IMR-90 (cell line): ENCODE measurements at regions not wholly inside any gene's neighbourhood (a gene's known extent, or its start where the extent isn't known, plus 50 kb on each side); places are given as distances from the start of the nearest gene placed in this dataset.
A peak's percentile ranks its signal among the peaks of the same experiment; 100 is the strongest.

Source experiments
- ATAC-seq: fragments of 200-7000 bp; cut with Tn5 transposase; 2 replicates; pipeline ENCODE4 v1.9.1; 2020; ENCODE audit warnings: low read depth, mild to moderate bottlenecking, moderate library complexity
- BruUV-seq: library from RNA; stranded (reverse); fragments of 400-500 nt; replicated peaks from 2 replicates; lab custom pipeline; 2021; lab: Mats Ljungman, UMichigan
- CTCF ChIA-PET: fragments of 300-600 bp; formaldehyde crosslinking; extraction: SDS; loops from one replicate; lab custom pipeline; 2021; ENCODE audit warnings: antibody characterized with exemption; lab: Yijun Ruan, JAX
- POLR2A ChIA-PET: fragments of 300-600 bp; sonication (Branson Sonifier 250); formaldehyde crosslinking; loops from one replicate; lab custom pipeline; 2022; ENCODE audit warnings: antibody characterized with exemption; ENCODE audit not compliant: unreplicated experiment; lab: Charles Lee
- DNase-seq: peaks from one replicate; pipeline ENCODE4 v3.0.0; 2013
- H2AFZ ChIP-seq: replicated peaks from 2 replicates; pipeline ENCODE3; 2013; ENCODE audit warnings: low read length, mild to moderate bottlenecking; ENCODE audit not compliant: poor library complexity
- H2AK5ac ChIP-seq: 2 replicates; pipeline ENCODE4 v1.6.1; 2013; ENCODE audit warnings: low read depth, low read length, inconsistent platforms
- H2AK9ac ChIP-seq: replicated peaks from 2 replicates; pipeline ENCODE3; 2013; ENCODE audit warnings: mild to moderate bottlenecking, low read depth, low read length, moderate library complexity; ENCODE audit not compliant: poor library complexity
- H2BK120ac ChIP-seq: 2 replicates; pipeline ENCODE4 v1.6.1; 2013; ENCODE audit warnings: low read depth, low read length, inconsistent platforms
- H2BK15ac ChIP-seq: 3 replicates; pipeline ENCODE4 v1.6.1; 2013; ENCODE audit warnings: low read depth, low read length, inconsistent platforms
- H2BK20ac ChIP-seq: 2 replicates; pipeline ENCODE4 v1.6.1; 2013; ENCODE audit warnings: low read depth, mild to moderate bottlenecking, inconsistent platforms, low read length, moderate library complexity
- H2BK5ac ChIP-seq: 2 replicates; pipeline ENCODE4 v1.6.1; 2013; ENCODE audit warnings: mild to moderate bottlenecking, low read depth, low read length, inconsistent platforms; ENCODE audit not compliant: poor library complexity, severe bottlenecking
- H3K14ac ChIP-seq: replicated peaks from 2 replicates; pipeline ENCODE4 v1.6.1; 2013; ENCODE audit warnings: low read depth, low read length, inconsistent platforms
- H3K18ac ChIP-seq: 2 replicates; pipeline ENCODE4 v1.6.1; 2013; ENCODE audit warnings: low read depth, low read length, control low read depth
- H3K23ac ChIP-seq: 2 replicates; pipeline ENCODE4 v1.6.1; 2013; ENCODE audit warnings: low read depth, low read length, inconsistent platforms
- H3K27ac ChIP-seq: 2 replicates; pipeline ENCODE4 v1.5.1; 2013; ENCODE audit warnings: mild to moderate bottlenecking, control low read depth, low read length; ENCODE audit not compliant: insufficient read depth
- H3K27me3 ChIP-seq: 2 replicates; pipeline ENCODE4 v1.6.1; 2013; ENCODE audit warnings: low read length; ENCODE audit not compliant: control insufficient read depth, insufficient read depth
- H3K36me3 ChIP-seq: 2 replicates; pipeline ENCODE4 v1.6.1; 2013; ENCODE audit warnings: low read length, mixed read lengths; ENCODE audit not compliant: control insufficient read depth, insufficient read depth
- H3K4ac ChIP-seq: 2 replicates; pipeline ENCODE4 v1.6.1; 2013; ENCODE audit warnings: low read depth, low read length, inconsistent platforms
- H3K4me1 ChIP-seq: 2 replicates; pipeline ENCODE4 v1.6.1; 2013; ENCODE audit warnings: low read length, mixed read lengths; ENCODE audit not compliant: control insufficient read depth, insufficient read depth
- H3K4me2 ChIP-seq: 2 replicates; pipeline ENCODE4 v1.6.1; 2013; ENCODE audit warnings: low read depth, mild to moderate bottlenecking, control low read depth, low read length, moderate library complexity
- H3K4me3 ChIP-seq: 2 replicates; pipeline ENCODE4 v1.5.1; 2013; ENCODE audit warnings: low read depth, mild to moderate bottlenecking, control low read depth, low read length, moderate library complexity; ENCODE audit not compliant: insufficient read depth
- H3K56ac ChIP-seq: 2 replicates; pipeline ENCODE4 v1.6.1; 2013; ENCODE audit warnings: low read length, inconsistent platforms; ENCODE audit not compliant: insufficient read depth; ENCODE audit errors: extremely low read depth
- H3K79me1 ChIP-seq, 2 experiments: 2 replicates each; pipeline ENCODE4 v1.6.1; 2013; ENCODE audit warnings: low read length in 2 of 2, inconsistent platforms in 1 of 2, low read depth in 1 of 2
- H3K9ac ChIP-seq: 2 replicates; pipeline ENCODE4 v1.6.1; 2013; ENCODE audit warnings: low read depth, low read length, control low read depth
- H3K9me1 ChIP-seq: 2 replicates; pipeline ENCODE4 v1.6.1; 2013; ENCODE audit warnings: low read length, inconsistent platforms; ENCODE audit not compliant: insufficient read depth
- H3K9me3 ChIP-seq: 2 replicates; pipeline ENCODE4 v1.6.1; 2013; ENCODE audit warnings: low read length; ENCODE audit not compliant: control insufficient read depth, insufficient read depth
- H4K20me1 ChIP-seq: 2 replicates; pipeline ENCODE4 v1.6.1; 2013; ENCODE audit warnings: low read length, inconsistent platforms; ENCODE audit not compliant: insufficient read depth
- H4K5ac ChIP-seq: 2 replicates; pipeline ENCODE4 v1.6.1; 2013; ENCODE audit warnings: mild to moderate bottlenecking, low read depth, low read length, control low read depth
- H4K8ac ChIP-seq, 2 experiments: 2 replicates each; pipeline ENCODE4 v1.6.1; 2013; ENCODE audit warnings: low read depth in 2 of 2, low read length in 2 of 2, control low read depth in 1 of 2, inconsistent platforms in 1 of 2
- H4K91ac ChIP-seq: 2 replicates; pipeline ENCODE4 v1.6.1; 2013; ENCODE audit warnings: low read depth, low read length, inconsistent platforms; ENCODE audit not compliant: insufficient read depth
- BHLHE40 ChIP-seq: fragments of 150-350 bp; IDR thresholded peaks from 2 replicates; pipeline ENCODE4 v1.6.1; 2016; ENCODE audit warnings: mild to moderate bottlenecking, low read depth, low read length
- MAFK ChIP-seq: IDR thresholded peaks from 2 replicates; pipeline ENCODE4 v1.6.1; 2012; ENCODE audit warnings: low read depth, low read length, improper control_type of control experiment
- USF2 ChIP-seq: fragments of 150-350 bp; IDR thresholded peaks from 2 replicates; pipeline ENCODE4 v1.6.1; 2017; ENCODE audit warnings: mild to moderate bottlenecking, antibody characterized with exemption, low read length, low read depth
- WGBS, 2 experiments: methylation state at CpG; one replicate each; pipeline versions ENCODE4 v1.1.5 to v1.1.7; 2013; ENCODE audit warnings: missing lambda C conversion rate in 2 of 2; ENCODE audit not compliant: insufficient read length in 1 of 2; ENCODE audit errors: extremely low coverage in 2 of 2; 5-methylcytosine and 5-hydroxymethylcytosine counted together
- dilution Hi-C: fragments of 300-500 bp; cut with HindIII; formaldehyde crosslinking; loops from one replicate; pipeline ENCODE4 v1.14.3; 2018; ENCODE audit warnings: low sequenced_read_pairs; ENCODE audit not compliant: unreplicated experiment
- in situ Hi-C: fragments of 300-500 bp; cut with MboI; formaldehyde crosslinking; loops from 3 replicates; pipeline ENCODE4 v1.14.3; 2019; ENCODE audit warnings: low sequenced_read_pairs, inconsistent platforms, mixed read lengths
- intact Hi-C: fragments of 100-400 bp; cut with micrococcal nuclease; formaldehyde crosslinking; loops from 2 replicates; pipeline ENCODE4 v1.10.0; 2022

- Histone ChIP-seq H4K91ac (no peak overlapping the region), H3K4me3 (no peak overlapping the region), H4K5ac (no peak overlapping the region), H2AFZ (no peak overlapping the region), H3K36me3 (no peaks in the 10 kb centered on the region), H3K27ac (no peak overlapping the region), H3K4me1 (peaks cover 10% of the 10 kb centered on the region), H3K23ac (no peak overlapping the region), H2AK9ac (no peak overlapping the region), H2BK5ac (no peak overlapping the region), H2BK15ac (0 out of 3 replicates have a peak overlapping the region, but pooled peaks have one; percentile 35), H4K8ac (no peak overlapping the region), H3K14ac (no peak overlapping the region), H3K18ac (no peak overlapping the region), H3K9me1 (peaks cover 6% of the 10 kb centered on the region; the same call in 1 of the 2 replicates), H3K27me3 (no peaks in the 10 kb centered on the region), H3K9ac (no peak overlapping the region), H3K56ac (no peak overlapping the region), H3K4me2 (no peak overlapping the region), H2BK20ac (no peak overlapping the region), H4K20me1 (no peaks in the 10 kb centered on the region), H2BK120ac (no peak overlapping the region), H3K9me3 (no peaks in the 10 kb centered on the region), H3K79me1 (no peaks in the 10 kb centered on the region), H2AK5ac (peak overlapping the region; percentile 10; the same call in 1 of the 2 replicates), H3K4ac (no peak overlapping the region)
- dilution Hi-C loops, result no loop called here
- CTCF ChIA-PET, result interaction anchor here (0.6 to 2.0 kb wide), 5 partner anchors 23 to 1270 kb away, joined by 3 to 10 read pairs (median 5); no protein-coding TSS in a partner anchor
- TF ChIP-seq BHLHE40, result no peak
- TF ChIP-seq USF2, result no peak
- TF ChIP-seq MAFK, result no peak
- no peak for ATAC-seq
- POLR2A ChIA-PET, result no interaction called here
- WGBS, 2 experiments, result 100% methylated on average over 1 of the region's 3 CpGs; no CpG with 5 or more reads in 1 of the 2 experiments
- no TSS peak for BruUV-seq
- DNase-seq, result no peak
- intact Hi-C loops, result no loop called here
- in situ Hi-C loops, result loop anchor here (25.0 kb wide), 1 partner anchor 1259 kb away; no protein-coding TSS in a partner anchor
These were observed 265.6 kb downstream of the CDC5L start for GRCh38 chr6:44653091-44653490.
